Fibroblast of lung (primary cell): ENCODE measurements at regions not wholly inside any gene's neighbourhood (a gene's known extent, or its start where the extent isn't known, plus 50 kb on each side); places are given as distances from the start of the nearest gene placed in this dataset.
"Not testable (repeated sequence)": the region's sequence is repeated elsewhere in the genome, so short reads cannot be mapped to it uniquely, and the experiment has no call there.

Experiments
- DNase-seq, 2 donors: peaks; one replicate each; pipeline versions ENCODE4 v3.0.0 to v3.0.0-alpha.2; 2010; ENCODE audit warnings: low read depth in 2 of 2
- H2AFZ ChIP-seq: 2 replicates; pipeline ENCODE4 v1.5.1; 2012; ENCODE audit warnings: low read length, control low read depth, inconsistent platforms
- H3K27ac ChIP-seq: 2 replicates; pipeline ENCODE4 v1.5.1; 2011; ENCODE audit warnings: low read length, control low read depth; ENCODE audit not compliant: insufficient read depth
- H3K27me3 ChIP-seq: 2 replicates; pipeline ENCODE4 v1.5.1; 2011; ENCODE audit warnings: mild to moderate bottlenecking, low read length; ENCODE audit not compliant: control insufficient read depth, insufficient read depth
- H3K36me3 ChIP-seq: 2 replicates; pipeline ENCODE4 v1.5.1; 2011; ENCODE audit warnings: low read length; ENCODE audit not compliant: control insufficient read depth, insufficient read depth
- H3K4me1 ChIP-seq: 2 replicates; pipeline ENCODE4 v1.5.1; 2011; ENCODE audit warnings: low read length; ENCODE audit not compliant: control insufficient read depth, insufficient read depth; ENCODE audit errors: extremely low read depth
- H3K4me2 ChIP-seq: 2 replicates; pipeline ENCODE4 v1.5.1; 2011; ENCODE audit warnings: low read length, control low read depth; ENCODE audit not compliant: insufficient read depth; ENCODE audit errors: extremely low read depth
- H3K4me3 ChIP-seq, 4 experiments: fragments of 200-600 bp in 1 of 4; sonication (generic) in 1 of 4; replicated peaks in 1 of 4; 2 replicates each; pipeline ENCODE4 v1.5.1; 2011 to 2016; ENCODE audit warnings: low read length in 4 of 4, low read depth in 3 of 4, mild to moderate bottlenecking in 3 of 4, control low read depth in 2 of 4, inconsistent platforms in 1 of 4, mixed read lengths in 1 of 4; ENCODE audit not compliant: insufficient read depth in 1 of 4; ENCODE audit errors: control extremely low read depth in 1 of 4
- H3K79me2 ChIP-seq: 2 replicates; pipeline ENCODE4 v1.5.1; 2012; ENCODE audit warnings: mild to moderate bottlenecking, low read length, inconsistent platforms; ENCODE audit not compliant: control insufficient read depth, insufficient read depth
- H3K9ac ChIP-seq: 2 replicates; pipeline ENCODE4 v1.5.1; 2011; ENCODE audit warnings: mild to moderate bottlenecking, low read length, control low read depth; ENCODE audit not compliant: insufficient read depth
- H3K9me3 ChIP-seq: 2 replicates; pipeline ENCODE4 v1.5.1; 2012; ENCODE audit warnings: low read depth, low read length; ENCODE audit not compliant: control insufficient read depth, insufficient read depth
- H4K20me1 ChIP-seq: 2 replicates; pipeline ENCODE4 v1.5.1; 2011; ENCODE audit warnings: low read length; ENCODE audit not compliant: control insufficient read depth, insufficient read depth; ENCODE audit errors: extremely low read depth
- CTCF ChIP-seq, 2 donors: IDR thresholded peaks in 1 of 2; conservative IDR thresholded peaks in 1 of 2; 1 replicate in 1 of 2; 2 replicates in 1 of 2; pipeline ENCODE4 v1.5.1; 2011 to 2012; ENCODE audit warnings: low read length in 2 of 2, control low read depth in 1 of 2, inconsistent platforms in 1 of 2, low read depth in 1 of 2, mild to moderate bottlenecking in 1 of 2
- EZH2 ChIP-seq: IDR thresholded peaks from 2 replicates; pipeline ENCODE4 v1.5.1; 2012; ENCODE audit warnings: low read length, control low read depth, mild to moderate bottlenecking; ENCODE audit errors: missing control alignments

DNA sequence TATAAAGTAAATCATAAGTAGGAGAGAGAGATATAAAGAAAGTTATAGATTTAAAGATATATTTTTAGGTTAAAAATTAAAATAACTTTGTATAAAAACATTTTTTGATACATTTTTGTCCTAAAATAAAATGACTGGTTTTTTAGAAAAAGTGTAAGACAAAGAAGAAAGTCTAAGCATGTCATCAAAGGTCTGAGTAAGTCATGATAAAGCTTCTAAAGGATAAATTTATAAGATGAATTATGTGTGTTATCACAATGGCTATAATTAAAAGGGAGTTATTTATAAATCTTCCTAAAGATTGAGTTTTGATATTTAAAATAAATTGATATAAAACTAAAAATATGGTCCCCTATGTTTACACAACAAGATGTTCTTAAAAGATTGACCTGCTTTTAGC, 370.9 kb downstream of the PTPRU start:
- no peak for TF ChIP-seq CTCF (conservative IDR thresholded peaks at IDR 0.05 in 1 of 2, IDR thresholded peaks at IDR 0.05 in 1 of 2; ENCODE audit: low read depth in 1 of 2, low read length in 2 of 2)
- no peak for TF ChIP-seq EZH2
- no peak for DNase-seq

DNA sequence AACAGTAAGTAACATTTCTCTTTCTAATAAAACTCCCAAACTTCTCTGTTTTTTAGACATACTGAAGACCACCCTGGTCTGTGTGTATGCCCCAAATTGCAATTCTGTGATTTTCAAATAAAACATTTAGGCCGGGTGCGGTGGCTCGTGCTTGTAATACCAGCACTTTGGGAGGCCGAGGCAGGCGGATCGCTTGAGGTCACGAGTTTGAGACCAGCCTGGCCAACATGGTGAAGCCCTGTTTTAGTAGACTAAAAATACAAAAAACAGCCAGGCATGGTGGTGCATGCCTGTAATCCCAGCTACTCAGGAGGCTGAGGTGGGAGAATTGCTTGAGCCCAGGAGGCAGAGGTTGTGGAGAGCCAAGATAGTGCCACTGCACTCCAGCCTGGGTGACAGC, 368.5 kb downstream of the PTPRU start:
- H3K4me2 ChIP-seq, H3K27ac ChIP-seq, H4K20me1 ChIP-seq, DNase-seq, H2AFZ ChIP-seq, H3K79me2 ChIP-seq, H3K4me1 ChIP-seq, H3K9ac ChIP-seq, H3K4me3 ChIP-seq, H3K36me3 ChIP-seq, H3K9me3 ChIP-seq, H3K27me3 ChIP-seq: not testable (repeated sequence)

More for the DNA sequence above, 370.9 kb downstream of the PTPRU start:
- no peaks in the 10 kb centered on the region for H3K9me3 ChIP-seq
- H3K9ac ChIP-seq: no peak overlapping the region
- no peaks in the 10 kb centered on the region for H3K79me2 ChIP-seq
- H4K20me1 ChIP-seq: no peaks in the 10 kb centered on the region
- H3K27ac ChIP-seq: no peak overlapping the region
- no peak overlapping the region for H3K4me2 ChIP-seq
- H3K36me3 ChIP-seq: no peaks in the 10 kb centered on the region
- no peaks in the 10 kb centered on the region for H3K4me1 ChIP-seq
- H3K27me3 ChIP-seq: no peaks in the 10 kb centered on the region
- H2AFZ ChIP-seq: no peak overlapping the region
- H3K4me3 ChIP-seq: no peak overlapping the region

DNA sequence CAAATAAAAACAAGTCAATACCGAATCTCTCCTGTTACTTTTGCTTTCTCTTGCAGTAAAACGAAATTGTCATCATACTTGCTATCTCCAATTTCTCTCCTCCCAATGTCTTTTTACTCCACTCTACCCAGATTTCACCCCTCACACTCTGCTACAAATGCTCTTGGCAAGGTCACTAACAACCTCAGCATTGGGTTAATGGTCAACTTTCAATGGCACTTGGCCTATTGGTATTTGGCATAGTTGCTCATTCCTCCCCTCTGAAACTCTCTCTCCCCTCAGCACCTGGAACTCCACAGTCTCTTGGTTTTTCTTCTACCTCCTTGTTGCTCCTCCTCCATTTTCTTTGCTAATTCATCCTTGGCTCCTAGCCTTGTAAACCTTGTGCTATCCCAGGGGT, 367.3 kb downstream of the PTPRU start:
- Histone ChIP-seq H3K79me2 (no peaks in the 10 kb centered on the region), H3K27ac (no peak overlapping the region), H3K4me2 (no peak overlapping the region), H3K4me1 (no peaks in the 10 kb centered on the region), H4K20me1 (no peaks in the 10 kb centered on the region), H3K27me3 (no peaks in the 10 kb centered on the region), H3K4me3 (no peak overlapping the region), H3K9ac (no peak overlapping the region), H3K36me3 (no peaks in the 10 kb centered on the region), H2AFZ (no peak overlapping the region), H3K9me3 (no peaks in the 10 kb centered on the region)
- DNase-seq: no peak
- TF ChIP-seq EZH2: no peak
- TF ChIP-seq CTCF (conservative IDR thresholded peaks at IDR 0.05 in 1 of 2, IDR thresholded peaks at IDR 0.05 in 1 of 2; ENCODE audit: low read depth in 1 of 2, low read length in 2 of 2): no peak

GRCh38 chr1:29602203-29602602, 365.9 kb downstream of the PTPRU start:
- TF ChIP-seq CTCF (conservative IDR thresholded peaks at IDR 0.05 in 1 of 2, IDR thresholded peaks at IDR 0.05 in 1 of 2; ENCODE audit: low read depth in 1 of 2, low read length in 2 of 2) (no peak), EZH2 (no peak)
- no peak overlapping the region for H3K4me3 ChIP-seq

More at GRCh38 chr1:29602203-29602602, 365.9 kb downstream of the PTPRU start:
- no peaks in the 10 kb centered on the region for H3K79me2 ChIP-seq
- H3K9ac ChIP-seq: no peak overlapping the region
- no peaks in the 10 kb centered on the region for H3K27me3 ChIP-seq
- no peaks in the 10 kb centered on the region for H4K20me1 ChIP-seq
- H3K27ac ChIP-seq: no peak overlapping the region
- no peak overlapping the region for H3K4me2 ChIP-seq
- H3K4me1 ChIP-seq: no peaks in the 10 kb centered on the region
- no peak overlapping the region for H2AFZ ChIP-seq
- H3K9me3 ChIP-seq: no peaks in the 10 kb centered on the region
- DNase-seq: no peak
- no peaks in the 10 kb centered on the region for H3K36me3 ChIP-seq
